GM18909 (cell line): ENCODE measurements at regions not wholly inside any gene's neighbourhood (a gene's known extent, or its start where the extent isn't known, plus 50 kb on each side); places are given as distances from the start of the nearest gene placed in this dataset.
"Not testable (repeated sequence)": the region's sequence is repeated elsewhere in the genome, so short reads cannot be mapped to it uniquely, and the experiment has no call there.

Experiments used
- ATAC-seq: cut with Tn5 transposase; IDR thresholded peaks from one replicate; pipeline ENCODE4 v1.9.1; 2021; ENCODE audit warnings: mild to moderate bottlenecking; ENCODE audit not compliant: unreplicated experiment, poor library complexity

DNA sequence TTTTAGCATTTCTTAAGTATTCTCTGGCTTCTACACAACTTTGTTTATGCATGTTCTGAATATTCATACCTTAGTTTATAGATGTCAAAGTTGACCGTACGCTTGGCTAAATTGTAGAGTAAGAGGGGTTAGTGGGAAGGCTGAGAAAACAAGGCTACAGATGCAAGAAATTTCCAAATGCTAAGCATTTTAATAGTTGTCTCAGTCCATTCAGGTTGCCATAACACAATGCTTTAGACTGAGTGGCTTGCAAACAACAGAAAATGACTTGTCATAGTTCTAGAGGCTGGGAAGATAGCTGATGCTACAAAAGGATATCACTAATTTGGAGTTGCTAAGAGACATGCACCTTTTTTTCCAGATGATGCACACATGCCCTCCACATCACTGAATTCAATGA is 53.0 kb upstream of the C1QTNF3 start:
- ATAC-seq, result not testable (repeated sequence)

DNA sequence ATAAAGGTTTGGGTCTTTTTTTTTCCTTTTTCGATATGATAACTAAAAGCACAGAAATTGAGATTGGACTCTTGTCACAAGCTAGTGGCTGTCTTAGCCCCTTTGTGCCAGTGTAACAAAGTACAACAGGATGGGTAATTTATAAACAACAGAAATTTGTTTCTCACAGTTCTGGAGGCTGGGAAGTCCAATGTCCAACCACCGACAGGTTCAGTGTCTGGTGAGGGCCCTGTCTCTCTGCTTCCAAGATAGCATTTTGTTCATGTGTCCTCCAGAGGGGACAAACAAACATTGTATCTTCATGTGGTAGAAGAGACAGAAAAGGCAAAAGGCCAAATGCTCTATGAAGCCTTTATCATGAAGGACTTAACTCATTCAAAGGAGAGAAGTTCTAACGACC is 56.9 kb upstream of the C1QTNF3 start:
- not testable (repeated sequence) for ATAC-seq

DNA sequence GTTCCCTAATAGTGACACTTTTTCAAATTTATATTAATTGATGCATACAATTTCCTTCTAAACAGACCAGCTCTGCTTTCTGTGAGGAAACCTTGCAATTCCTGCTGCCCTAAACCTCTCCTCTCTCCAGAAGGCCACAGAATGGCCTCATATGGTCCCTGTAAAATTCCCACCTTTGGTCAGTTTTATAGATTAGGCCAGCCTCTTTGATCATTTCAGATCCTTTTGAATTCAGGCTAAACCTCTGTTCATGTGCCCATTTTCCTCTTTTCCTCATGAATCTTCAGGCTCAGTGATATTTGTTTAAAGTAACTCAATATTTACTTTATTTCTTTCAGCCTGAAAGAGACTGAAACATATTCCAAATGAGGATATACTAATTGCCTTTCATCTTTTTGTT is 58.6 kb upstream of the C1QTNF3 start:
- not testable (repeated sequence) for ATAC-seq

DNA sequence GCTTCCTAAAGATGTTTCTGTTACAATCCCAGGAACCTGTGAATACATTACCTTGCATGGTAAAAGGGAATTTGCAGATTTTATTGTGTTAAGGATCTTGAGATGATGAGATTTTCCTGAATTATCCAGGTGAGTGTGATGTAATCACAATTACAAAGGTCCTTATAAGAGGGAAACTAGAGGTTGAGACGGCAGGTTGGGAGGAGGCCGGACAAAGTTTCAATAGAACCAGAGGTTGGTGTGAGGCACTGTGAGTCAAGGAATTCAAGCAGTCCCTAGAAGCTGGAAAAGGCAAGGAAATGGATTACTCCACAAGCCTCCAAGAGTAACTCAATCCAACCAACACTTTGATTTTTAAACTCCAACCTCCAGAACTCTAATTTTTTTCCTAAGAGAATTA is 65.9 kb upstream of the C1QTNF3 start:
- not testable (repeated sequence) for ATAC-seq

- ATAC-seq, result not testable (repeated sequence)
Measured at GRCh38 chr5:34124280-34124679, 81.3 kb upstream of the C1QTNF3 start.

GRCh38 chr5:34125354-34125753 is 82.3 kb upstream of the C1QTNF3 start:
- peak; percentile 83 for ATAC-seq

GRCh38 chr5:34126741-34127140 is 83.7 kb upstream of the C1QTNF3 start:
- not testable (repeated sequence) for ATAC-seq

- not testable (repeated sequence) for ATAC-seq
Measured at GRCh38 chr5:34127818-34128217, 84.8 kb upstream of the C1QTNF3 start.

- not testable (repeated sequence) for ATAC-seq
Measured at GRCh38 chr5:34128890-34129289, 85.9 kb upstream of the C1QTNF3 start.

- not testable (repeated sequence) for ATAC-seq
Measured at GRCh38 chr5:34154988-34155387, 112.0 kb upstream of the C1QTNF3 start.

DNA sequence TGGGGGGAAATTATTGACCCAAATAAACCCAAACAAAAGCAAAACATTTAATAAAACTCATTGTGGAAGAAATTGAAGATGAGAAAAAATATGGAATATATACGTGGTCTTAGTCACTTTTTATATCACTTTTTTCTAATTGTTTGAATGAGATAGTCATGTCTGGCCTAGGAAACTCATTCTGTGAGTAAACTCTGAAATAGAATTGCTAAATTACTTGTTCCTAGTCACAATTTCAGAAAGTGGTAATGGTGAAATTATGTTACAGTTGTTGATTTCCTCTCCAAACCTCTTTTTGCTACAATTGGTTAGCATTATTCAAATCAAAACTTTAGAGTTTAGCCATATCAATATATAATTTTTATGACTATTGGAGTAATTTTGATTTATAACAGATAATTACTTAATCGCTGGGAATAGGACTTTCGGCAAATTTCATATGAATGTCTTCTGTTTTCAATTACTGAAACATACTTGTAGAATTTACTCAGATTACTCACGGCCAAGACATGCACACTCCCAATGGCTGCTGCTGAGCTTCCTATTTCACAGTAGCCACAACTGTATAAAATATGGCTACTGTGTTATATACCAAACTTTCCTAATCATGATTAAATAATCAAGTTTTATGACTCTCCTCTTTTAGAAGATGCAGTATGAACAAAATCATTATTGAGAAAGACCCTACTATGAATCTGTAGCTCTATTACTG is 113.8 kb upstream of the C1QTNF3 start:
- ATAC-seq, result not testable (repeated sequence)

DNA sequence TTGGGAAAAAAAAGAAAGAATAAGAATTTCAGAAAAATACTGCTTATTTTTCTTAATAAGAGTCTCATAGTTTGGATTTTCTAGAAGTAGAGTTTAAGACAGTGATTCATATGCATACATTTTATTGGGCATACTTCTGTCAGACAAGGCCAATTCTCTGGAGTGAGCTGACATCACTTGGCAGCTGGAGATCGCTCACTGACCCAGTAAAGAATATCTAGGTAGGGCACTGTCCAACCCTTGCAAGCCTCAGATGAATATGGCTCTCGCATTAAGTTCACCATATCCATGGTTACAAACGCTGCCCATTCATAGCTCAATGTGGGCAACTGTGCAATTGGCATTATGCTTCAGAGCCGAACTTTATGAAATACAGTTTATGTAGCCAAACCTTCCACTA is 117.9 kb upstream of the C1QTNF3 start:
- not testable (repeated sequence) for ATAC-seq

DNA sequence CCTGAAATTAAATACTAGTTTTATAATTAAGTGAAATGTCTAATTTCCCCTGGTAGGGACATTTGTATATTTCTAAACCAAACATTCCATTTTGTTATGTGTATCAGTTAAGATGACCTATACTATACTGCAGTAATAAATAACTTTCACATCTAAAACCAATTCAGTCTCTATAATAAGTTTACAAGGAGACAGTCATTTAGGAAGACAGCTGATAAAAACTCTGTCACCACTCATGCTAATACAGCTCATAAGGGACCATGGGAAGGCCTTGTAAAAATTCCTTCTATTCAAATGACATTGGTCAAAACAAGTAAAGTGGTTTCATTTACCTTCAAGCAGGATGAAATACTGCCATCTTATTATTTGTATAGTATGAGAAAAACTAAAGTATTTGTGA is 128.4 kb upstream of the C1QTNF3 start:
- ATAC-seq, result not testable (repeated sequence)

- not testable (repeated sequence) for ATAC-seq
Measured at GRCh38 chr5:34179453-34180190, 136.6 kb upstream of the C1QTNF3 start.

- ATAC-seq, result not testable (repeated sequence)
Measured at GRCh38 chr5:34180225-34180624, 137.2 kb upstream of the C1QTNF3 start.

DNA sequence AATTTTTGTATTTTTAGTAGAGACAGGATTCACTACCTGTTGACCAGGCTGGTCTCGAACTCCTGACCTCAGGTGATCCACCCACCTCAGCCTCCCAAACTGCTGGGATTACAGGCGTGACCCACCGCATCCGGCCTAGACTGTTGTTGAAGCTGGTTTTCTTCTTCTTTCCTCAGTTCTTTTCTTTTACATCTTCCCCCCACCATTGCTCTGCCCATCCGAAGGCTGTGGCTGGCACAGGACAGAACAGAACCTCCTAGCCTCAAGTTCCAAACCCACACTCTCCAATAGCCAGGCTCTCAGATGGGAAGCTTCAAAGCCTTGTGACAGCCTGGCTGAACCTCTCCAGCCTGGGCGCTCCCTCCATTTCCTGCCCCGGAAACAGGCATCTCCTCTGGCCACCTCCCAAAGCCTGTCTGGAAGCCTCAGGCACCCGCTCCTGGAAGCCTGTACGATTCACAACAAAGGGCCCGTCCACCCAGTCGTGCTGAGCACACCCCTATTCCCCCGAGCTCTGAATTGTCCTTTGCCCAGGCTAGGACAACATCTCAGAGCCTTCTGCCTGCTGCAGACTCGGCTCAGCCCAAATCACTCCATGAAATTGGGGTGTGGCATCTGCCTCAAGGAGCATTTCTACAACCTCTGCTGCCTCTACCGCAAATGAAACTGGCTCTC is 138.1 kb upstream of the C1QTNF3 start:
- ATAC-seq, result not testable (repeated sequence)

GRCh38 chr5:34185005-34185404 is 142.0 kb upstream of the C1QTNF3 start:
- not testable (repeated sequence) for ATAC-seq

DNA sequence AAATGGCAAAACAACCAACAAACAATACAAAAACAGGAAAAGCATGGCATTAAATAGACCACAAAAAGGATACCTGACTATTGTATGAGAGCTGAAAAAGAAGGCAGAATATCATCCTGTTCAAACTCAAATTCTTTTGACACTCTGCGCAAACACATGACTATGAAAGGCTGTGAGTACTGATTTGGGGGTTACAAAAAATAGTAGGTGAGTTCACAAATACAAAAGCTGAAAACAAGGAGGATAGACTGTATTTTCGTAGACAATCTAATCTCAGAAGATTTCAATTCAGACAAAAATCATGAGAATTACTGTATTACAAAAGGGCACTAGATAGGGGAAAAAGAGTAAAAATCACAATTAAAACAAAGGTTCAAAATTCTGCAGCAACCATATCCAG is 142.6 kb upstream of the C1QTNF3 start:
- ATAC-seq, result not testable (repeated sequence)

- ATAC-seq, result not testable (repeated sequence)
Measured at GRCh38 chr5:34186108-34186507, 143.1 kb upstream of the C1QTNF3 start.

DNA sequence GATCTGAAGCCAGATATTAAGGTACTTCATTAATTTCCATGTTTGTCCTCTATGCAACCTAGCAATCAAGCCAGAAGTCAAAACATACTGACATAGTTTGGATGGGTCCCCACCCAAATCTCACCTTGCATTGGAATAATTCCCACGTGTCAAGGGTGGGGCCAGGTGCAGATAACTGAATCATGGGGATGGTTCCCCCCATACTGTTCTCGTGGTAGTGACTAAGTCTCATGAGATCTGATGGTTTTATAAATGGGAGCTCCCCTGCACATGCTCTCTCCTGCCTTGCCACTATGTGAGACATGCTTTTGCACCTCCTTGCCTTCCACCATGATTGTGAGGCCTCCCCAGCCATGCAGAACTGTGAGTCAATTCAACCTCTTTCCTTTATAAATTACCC is 143.9 kb upstream of the C1QTNF3 start:
- ATAC-seq, result not testable (repeated sequence)

DNA sequence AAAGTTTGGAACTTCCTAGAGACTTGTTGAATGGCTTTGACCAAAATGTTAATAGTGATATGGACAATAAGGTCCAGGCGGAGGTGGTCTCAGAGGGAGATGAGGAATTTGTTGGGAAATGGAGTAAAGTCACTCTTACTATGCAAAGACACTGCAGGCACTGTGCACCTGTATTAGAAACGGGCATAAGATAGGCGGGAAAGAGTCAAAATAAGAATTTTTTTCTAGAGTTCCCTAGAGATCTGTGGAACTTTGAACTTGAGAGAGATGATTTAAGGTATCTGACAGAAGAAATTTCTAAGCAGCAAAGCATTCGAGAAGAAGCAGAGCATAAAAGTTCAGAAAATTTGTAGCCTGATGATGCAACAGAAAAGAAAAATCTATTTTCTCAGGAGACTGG is 144.4 kb upstream of the C1QTNF3 start:
- ATAC-seq, result not testable (repeated sequence)
